Occipital lobe (tissue), 1 donor: ENCODE measurements at regions not wholly inside any gene's neighbourhood (a gene's known extent, or its start where the extent isn't known, plus 50 kb on each side); places are given as distances from the start of the nearest gene placed in this dataset.
"Not testable (repeated sequence)": the region's sequence is repeated elsewhere in the genome, so short reads cannot be mapped to it uniquely, and the experiment has no call there.

Source experiments
- DNase-seq: peaks from one replicate; lab custom pipeline; 2025; lab: John Stamatoyannopoulos, UW

GRCh38 chr3:67976663-67977062 is 322.3 kb upstream of the SUCLG2 start:
- DNase-seq: no peak

GRCh38 chr3:67964596-67964995 is 310.2 kb upstream of the SUCLG2 start:
- DNase-seq: no peak

GRCh38 chr3:67957268-67957667 is 302.9 kb upstream of the SUCLG2 start:
- DNase-seq: no peak

- no peak for DNase-seq
Observed at GRCh38 chr3:67947808-67948508, 293.5 kb upstream of the SUCLG2 start.

- no peak for DNase-seq
Observed at GRCh38 chr3:67946436-67946835, 292.0 kb upstream of the SUCLG2 start.

- no peak for DNase-seq
Observed at GRCh38 chr3:67943546-67943945, 289.1 kb upstream of the SUCLG2 start.

GRCh38 chr3:67941433-67942030 is 287.1 kb upstream of the SUCLG2 start:
- DNase-seq: no peak

GRCh38 chr3:67940210-67940952 is 286.0 kb upstream of the SUCLG2 start:
- DNase-seq: no peak

GRCh38 chr3:67937498-67938118 is 283.2 kb upstream of the SUCLG2 start:
- DNase-seq: no peak

- DNase-seq: not testable (repeated sequence)
Observed at GRCh38 chr3:67930394-67930793, 276.0 kb upstream of the SUCLG2 start.

- no peak for DNase-seq
Observed at GRCh38 chr3:67923796-67924195, 269.4 kb upstream of the SUCLG2 start.

GRCh38 chr3:67920969-67921368 is 266.6 kb upstream of the SUCLG2 start:
- no peak for DNase-seq

GRCh38 chr3:67920311-67920710 is 265.9 kb upstream of the SUCLG2 start:
- no peak for DNase-seq

- no peak for DNase-seq
Observed at GRCh38 chr3:67916353-67916752, 261.9 kb upstream of the SUCLG2 start.

GRCh38 chr3:67907735-67908134 is 253.3 kb upstream of the SUCLG2 start:
- DNase-seq: no peak

- no peak for DNase-seq
Observed at GRCh38 chr3:67906261-67906660, 251.8 kb upstream of the SUCLG2 start.

- no peak for DNase-seq
Observed at GRCh38 chr3:67901681-67902080, 247.3 kb upstream of the SUCLG2 start.

GRCh38 chr3:67898916-67899315 is 244.5 kb upstream of the SUCLG2 start:
- no peak for DNase-seq

- DNase-seq: no peak
Observed at GRCh38 chr3:67897351-67898336, 243.2 kb upstream of the SUCLG2 start.

- no peak for DNase-seq
Observed at GRCh38 chr3:67896130-67896529, 241.7 kb upstream of the SUCLG2 start.

GRCh38 chr3:67894510-67894909 is 240.1 kb upstream of the SUCLG2 start:
- no peak for DNase-seq
